WTC11 (cell line): ENCODE measurements at regions not wholly inside any gene's neighbourhood (a gene's known extent, or its start where the extent isn't known, plus 50 kb on each side); places are given as distances from the start of the nearest gene placed in this dataset.

ENCODE experiments used
- ATAC-seq: fragments of 200-7000 bp; cut with Tn5 transposase; 2 replicates; pipeline ENCODE4 v1.10.0; 2021; ENCODE audit warnings: mild to moderate bottlenecking, moderate library complexity
- CTCF ChIA-PET: fragments of 300-600 bp; sonication (Branson Sonifier 250); formaldehyde crosslinking; loops from one replicate; lab custom pipeline; 2021; ENCODE audit warnings: antibody characterized with exemption; lab: Charles Lee
- POLR2A ChIA-PET: fragments of 350-600 bp; sonication (Branson Sonifier 250); formaldehyde crosslinking; loops from one replicate; lab custom pipeline; 2021; ENCODE audit warnings: antibody characterized with exemption; lab: Charles Lee
- DNase-seq: peaks from one replicate; pipeline ENCODE4 v3.0.0; 2021; ENCODE audit warnings: low spot score
- H3K27ac Mint-ChIP-seq: 2 replicates; pipeline ENCODE4 v1.8.0; 2021; ENCODE audit warnings: mixed read lengths
- H3K27me3 Mint-ChIP-seq: 2 replicates; pipeline ENCODE4 v1.8.0; 2021; ENCODE audit warnings: low read depth, mild to moderate bottlenecking, moderate library complexity, mixed read lengths
- H3K36me3 Mint-ChIP-seq: 2 replicates; pipeline ENCODE4 v1.8.0; 2021; ENCODE audit warnings: mixed read lengths
- H3K4me1 Mint-ChIP-seq: 2 replicates; pipeline ENCODE4 v1.8.0; 2022; ENCODE audit warnings: mixed read lengths
- H3K4me3 Mint-ChIP-seq: 2 replicates; pipeline ENCODE4 v1.8.0; 2021; ENCODE audit warnings: mild to moderate bottlenecking, moderate library complexity, mixed read lengths
- H3K9me3 Mint-ChIP-seq: 2 replicates; pipeline ENCODE4 v1.8.0; 2021; ENCODE audit warnings: mixed read lengths
- EMX1 ChIP-seq: fragments of 250-450 bp; sonication (Bioruptor Pico); IDR thresholded peaks from 2 replicates; pipeline ENCODE4 v1.8.0; 2021; ENCODE audit warnings: mild to moderate bottlenecking
- GABPB1 ChIP-seq: sonication (generic); formaldehyde crosslinking; IDR thresholded peaks from 2 replicates; pipeline ENCODE4 v1.8.1; 2023; ENCODE audit warnings: mild to moderate bottlenecking, missing genetic modification reagents
- GRHL2 ChIP-seq: fragments of 250-450 bp; sonication (Bioruptor Pico); IDR thresholded peaks from 2 replicates; pipeline ENCODE4 v1.8.0; 2022; ENCODE audit warnings: mild to moderate bottlenecking, moderate library complexity; ENCODE audit not compliant: insufficient replicate concordance, severe bottlenecking
- GTF2I ChIP-seq: fragments of 250-450 bp; sonication (Bioruptor Pico); conservative IDR thresholded peaks from 2 replicates; pipeline ENCODE4 v1.4.0; 2021; ENCODE audit warnings: mild to moderate bottlenecking
- NFYB ChIP-seq: sonication (generic); formaldehyde crosslinking; conservative IDR thresholded peaks from 2 replicates; pipeline ENCODE4 v1.8.0; 2022; ENCODE audit warnings: low read depth, missing genetic modification reagents
- OVOL2 ChIP-seq: fragments of 250-450 bp; sonication (Bioruptor Pico); IDR thresholded peaks from 2 replicates; pipeline ENCODE4 v1.9.0; 2021; ENCODE audit warnings: mild to moderate bottlenecking, borderline replicate concordance
- SMAD3 ChIP-seq: sonication (generic); formaldehyde crosslinking; IDR thresholded peaks from 2 replicates; pipeline ENCODE4 v1.8.0; 2022; ENCODE audit warnings: missing genetic modification reagents, mild to moderate bottlenecking, borderline replicate concordance
- SOX15 ChIP-seq: fragments of 250-450 bp; sonication (Bioruptor Pico); IDR thresholded peaks from 2 replicates; pipeline ENCODE4 v1.9.0; 2021; ENCODE audit warnings: mild to moderate bottlenecking
- TEAD1 ChIP-seq: sonication (generic); formaldehyde crosslinking; IDR thresholded peaks from 2 replicates; pipeline ENCODE4 v1.8.0; 2022; ENCODE audit warnings: mild to moderate bottlenecking, missing genetic modification reagents
- TP53 ChIP-seq: sonication (generic); formaldehyde crosslinking; IDR thresholded peaks from 2 replicates; pipeline ENCODE4 v1.8.1; 2023; ENCODE audit warnings: mild to moderate bottlenecking, missing genetic modification reagents
- ZNF138 ChIP-seq: sonication (generic); formaldehyde crosslinking; conservative IDR thresholded peaks from 2 replicates; pipeline ENCODE4 v1.8.1; 2022; ENCODE audit warnings: mild to moderate bottlenecking, moderate library complexity, missing genetic modification reagents
- ZNF317 ChIP-seq: sonication (generic); formaldehyde crosslinking; IDR thresholded peaks from 2 replicates; pipeline ENCODE4 v1.8.1; 2023; ENCODE audit warnings: low read depth, mild to moderate bottlenecking, moderate library complexity, missing genetic modification reagents, borderline replicate concordance
- ZNF416 ChIP-seq: fragments of 250-450 bp; sonication (Bioruptor Pico); IDR thresholded peaks from 2 replicates; pipeline ENCODE4 v1.9.0; 2021; ENCODE audit warnings: mild to moderate bottlenecking, inconsistent platforms
- ZNF532 ChIP-seq: fragments of 250-450 bp; sonication (Bioruptor Pico); IDR thresholded peaks from 2 replicates; pipeline ENCODE4 v1.9.0; 2021; ENCODE audit warnings: mild to moderate bottlenecking, borderline replicate concordance
- TF ChIP-seq, protein P1 (sequence below): fragments of 250-450 bp; sonication (Bioruptor Pico); IDR thresholded peaks from 2 replicates; pipeline ENCODE4 v1.9.0; 2021; ENCODE audit warnings: mild to moderate bottlenecking
- TF ChIP-seq, protein P2 (sequence below): sonication (generic); formaldehyde crosslinking; conservative IDR thresholded peaks from 2 replicates; pipeline ENCODE4 v1.8.1; 2022; ENCODE audit warnings: mild to moderate bottlenecking, missing genetic modification reagents
- TF ChIP-seq, protein P3 (sequence below): sonication (generic); formaldehyde crosslinking; IDR thresholded peaks from 2 replicates; pipeline ENCODE4 v1.8.0; 2023; ENCODE audit warnings: missing genetic modification reagents, mild to moderate bottlenecking, borderline replicate concordance
- TF ChIP-seq, protein P4 (sequence below): sonication (generic); formaldehyde crosslinking; IDR thresholded peaks from 2 replicates; pipeline ENCODE4 v1.8.1; 2023; ENCODE audit warnings: mild to moderate bottlenecking, missing genetic modification reagents, moderate library complexity

DNA sequence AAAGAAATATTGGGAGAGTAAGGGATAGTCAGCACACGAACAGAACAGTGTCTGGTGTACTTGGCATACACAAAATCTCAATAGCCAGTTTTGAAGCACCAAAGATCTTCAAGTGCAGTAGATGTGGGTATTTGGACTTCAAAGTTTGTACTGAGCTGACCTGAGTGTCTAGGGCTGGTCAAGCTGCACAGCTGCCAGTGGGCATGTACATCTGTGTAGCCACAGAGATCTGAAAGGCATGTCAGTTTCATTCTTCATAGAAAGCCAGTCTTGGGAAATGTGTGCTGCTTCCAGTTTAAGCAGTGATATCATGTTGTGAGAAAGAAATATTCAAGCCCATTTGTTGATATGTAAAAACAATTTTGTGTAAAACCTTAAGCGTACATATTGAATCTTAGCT lies 279.0 kb upstream of the SYT10 start:
- Mint-ChIP-seq H3K27me3 (no peaks in the 10 kb centered on the region), H3K36me3 (peaks cover 6% of the 10 kb centered on the region; the same call in 1 of the 2 replicates), H3K27ac (no peak overlapping the region), H3K9me3 (peaks cover 23% of the 10 kb centered on the region), H3K4me1 (no peaks in the 10 kb centered on the region), H3K4me3 (no peak overlapping the region)
- ATAC-seq (no peak), DNase-seq (no peak)
- ChIA-PET CTCF (no interaction called here), POLR2A (no interaction called here)
- TF ChIP-seq OVOL2 (CRISPR knock-in tag): no peak
- TF ChIP-seq, protein P1, sequence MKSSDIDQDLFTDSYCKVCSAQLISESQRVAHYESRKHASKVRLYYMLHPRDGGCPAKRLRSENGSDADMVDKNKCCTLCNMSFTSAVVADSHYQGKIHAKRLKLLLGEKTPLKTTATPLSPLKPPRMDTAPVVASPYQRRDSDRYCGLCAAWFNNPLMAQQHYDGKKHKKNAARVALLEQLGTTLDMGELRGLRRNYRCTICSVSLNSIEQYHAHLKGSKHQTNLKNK (CRISPR knock-in tag): no peak
- TF ChIP-seq EMX1 (CRISPR knock-in tag): no peak

- H3K4me3 Mint-ChIP-seq: no peak overlapping the region
- peaks cover 28% of the 10 kb centered on the region for H3K9me3 Mint-ChIP-seq
- no peak for DNase-seq
- TF ChIP-seq ZNF317 (no peak), GRHL2 (CRISPR knock-in tag) (no peak), SOX15 (CRISPR knock-in tag) (no peak), EMX1 (CRISPR knock-in tag) (no peak), ZNF138 (CRISPR knock-in tag) (no peak), NFYB (no peak), ZNF416 (no peak)
- TF ChIP-seq, protein P2, sequence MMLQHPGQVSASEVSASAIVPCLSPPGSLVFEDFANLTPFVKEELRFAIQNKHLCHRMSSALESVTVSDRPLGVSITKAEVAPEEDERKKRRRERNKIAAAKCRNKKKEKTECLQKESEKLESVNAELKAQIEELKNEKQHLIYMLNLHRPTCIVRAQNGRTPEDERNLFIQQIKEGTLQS (CRISPR knock-in tag): no peak
- no peaks in the 10 kb centered on the region for H3K27me3 Mint-ChIP-seq
- peaks cover 6% of the 10 kb centered on the region; the same call in 1 of the 2 replicates for H3K36me3 Mint-ChIP-seq
- ChIA-PET POLR2A (no interaction called here), CTCF (no interaction called here)
- no peak overlapping the region for H3K27ac Mint-ChIP-seq
- no peaks in the 10 kb centered on the region for H3K4me1 Mint-ChIP-seq
- no peak for ATAC-seq
Measured at GRCh38 chr12:33721561-33721960, 281.9 kb upstream of the SYT10 start.

GRCh38 chr12:33724867-33725266 lies 285.2 kb upstream of the SYT10 start:
- peaks cover 55% of the 10 kb centered on the region for H3K9me3 Mint-ChIP-seq
- peaks cover 22% of the 10 kb centered on the region for H3K36me3 Mint-ChIP-seq
- no peaks in the 10 kb centered on the region for H3K4me1 Mint-ChIP-seq
- no peaks in the 10 kb centered on the region; the same call in 1 of the 2 replicates for H3K27me3 Mint-ChIP-seq
- H3K4me3 Mint-ChIP-seq: no peak overlapping the region
- H3K27ac Mint-ChIP-seq: no peak overlapping the region
- ATAC-seq: no peak
- CTCF ChIA-PET: no interaction called here
- DNase-seq: no peak
- POLR2A ChIA-PET: no interaction called here
- TF ChIP-seq SMAD3 (CRISPR knock-in tag): no peak
- TF ChIP-seq GABPB1 (CRISPR knock-in tag): no peak
- TF ChIP-seq ZNF532 (CRISPR knock-in tag): no peak
- TF ChIP-seq ZNF138 (CRISPR knock-in tag): no peak
- TF ChIP-seq, protein P3, sequence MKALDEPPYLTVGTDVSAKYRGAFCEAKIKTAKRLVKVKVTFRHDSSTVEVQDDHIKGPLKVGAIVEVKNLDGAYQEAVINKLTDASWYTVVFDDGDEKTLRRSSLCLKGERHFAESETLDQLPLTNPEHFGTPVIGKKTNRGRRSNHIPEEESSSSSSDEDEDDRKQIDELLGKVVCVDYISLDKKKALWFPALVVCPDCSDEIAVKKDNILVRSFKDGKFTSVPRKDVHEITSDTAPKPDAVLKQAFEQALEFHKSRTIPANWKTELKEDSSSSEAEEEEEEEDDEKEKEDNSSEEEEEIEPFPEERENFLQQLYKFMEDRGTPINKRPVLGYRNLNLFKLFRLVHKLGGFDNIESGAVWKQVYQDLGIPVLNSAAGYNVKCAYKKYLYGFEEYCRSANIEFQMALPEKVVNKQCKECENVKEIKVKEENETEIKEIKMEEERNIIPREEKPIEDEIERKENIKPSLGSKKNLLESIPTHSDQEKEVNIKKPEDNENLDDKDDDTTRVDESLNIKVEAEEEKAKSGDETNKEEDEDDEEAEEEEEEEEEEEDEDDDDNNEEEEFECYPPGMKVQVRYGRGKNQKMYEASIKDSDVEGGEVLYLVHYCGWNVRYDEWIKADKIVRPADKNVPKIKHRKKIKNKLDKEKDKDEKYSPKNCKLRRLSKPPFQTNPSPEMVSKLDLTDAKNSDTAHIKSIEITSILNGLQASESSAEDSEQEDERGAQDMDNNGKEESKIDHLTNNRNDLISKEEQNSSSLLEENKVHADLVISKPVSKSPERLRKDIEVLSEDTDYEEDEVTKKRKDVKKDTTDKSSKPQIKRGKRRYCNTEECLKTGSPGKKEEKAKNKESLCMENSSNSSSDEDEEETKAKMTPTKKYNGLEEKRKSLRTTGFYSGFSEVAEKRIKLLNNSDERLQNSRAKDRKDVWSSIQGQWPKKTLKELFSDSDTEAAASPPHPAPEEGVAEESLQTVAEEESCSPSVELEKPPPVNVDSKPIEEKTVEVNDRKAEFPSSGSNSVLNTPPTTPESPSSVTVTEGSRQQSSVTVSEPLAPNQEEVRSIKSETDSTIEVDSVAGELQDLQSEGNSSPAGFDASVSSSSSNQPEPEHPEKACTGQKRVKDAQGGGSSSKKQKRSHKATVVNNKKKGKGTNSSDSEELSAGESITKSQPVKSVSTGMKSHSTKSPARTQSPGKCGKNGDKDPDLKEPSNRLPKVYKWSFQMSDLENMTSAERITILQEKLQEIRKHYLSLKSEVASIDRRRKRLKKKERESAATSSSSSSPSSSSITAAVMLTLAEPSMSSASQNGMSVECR (CRISPR knock-in tag): no peak
- no peak for TF ChIP-seq SOX15 (CRISPR knock-in tag)
- no peak for TF ChIP-seq ZNF416
- no peak for TF ChIP-seq TP53
- no peak for TF ChIP-seq TEAD1 (CRISPR knock-in tag)
- TF ChIP-seq, protein P4, sequence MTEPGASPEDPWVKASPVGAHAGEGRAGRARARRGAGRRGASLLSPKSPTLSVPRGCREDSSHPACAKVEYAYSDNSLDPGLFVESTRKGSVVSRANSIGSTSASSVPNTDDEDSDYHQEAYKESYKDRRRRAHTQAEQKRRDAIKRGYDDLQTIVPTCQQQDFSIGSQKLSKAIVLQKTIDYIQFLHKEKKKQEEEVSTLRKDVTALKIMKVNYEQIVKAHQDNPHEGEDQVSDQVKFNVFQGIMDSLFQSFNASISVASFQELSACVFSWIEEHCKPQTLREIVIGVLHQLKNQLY: no peak
- TF ChIP-seq GTF2I (CRISPR knock-in tag): no peak
- TF ChIP-seq, all 79 proteins: peak for 0
